ENCODE measurements at regions not wholly inside any gene's neighbourhood (a gene's known extent, or its start where the extent isn't known, plus 50 kb on each side); places are given as distances from the start of the nearest gene placed in this dataset.
"Not testable (repeated sequence)": the region's sequence is repeated elsewhere in the genome, so short reads cannot be mapped to it uniquely, and the experiment has no call there.

GRCh38 chr4:149057594-149057993, 615.4 kb upstream of the NR3C2 start:
- no peaks in the 10 kb centered on the region for H3K36me3 Mint-ChIP-seq (ENCODE audit: low read depth)
- H3K27ac Mint-ChIP-seq = no peak overlapping the region
- no peaks in the 10 kb centered on the region for H3K4me1 Mint-ChIP-seq (ENCODE audit: low read depth)
- peaks cover 7% of the 10 kb centered on the region for H3K27me3 Mint-ChIP-seq
- no peaks in the 10 kb centered on the region for H3K9me3 Mint-ChIP-seq
- H3K4me3 Mint-ChIP-seq = no peak overlapping the region

GRCh38 chr4:149056615-149057014, 614.4 kb upstream of the NR3C2 start:
- Mint-ChIP-seq H3K4me1 (ENCODE audit: low read depth) (no peaks in the 10 kb centered on the region), H3K27ac (no peak overlapping the region), H3K27me3 (peaks cover 7% of the 10 kb centered on the region), H3K4me3 (no peak overlapping the region), H3K9me3 (no peaks in the 10 kb centered on the region), H3K36me3 (ENCODE audit: low read depth) (no peaks in the 10 kb centered on the region)

- no peaks in the 10 kb centered on the region for H3K36me3 Mint-ChIP-seq (ENCODE audit: low read depth)
- H3K27ac Mint-ChIP-seq = no peak overlapping the region
- H3K9me3 Mint-ChIP-seq = no peaks in the 10 kb centered on the region
- H3K4me1 Mint-ChIP-seq (ENCODE audit: low read depth) = no peaks in the 10 kb centered on the region
- H3K27me3 Mint-ChIP-seq = peaks cover 7% of the 10 kb centered on the region
- H3K4me3 Mint-ChIP-seq = no peak overlapping the region
Observed at GRCh38 chr4:149055624-149056023, 613.4 kb upstream of the NR3C2 start.

GRCh38 chr4:149050840-149051239, 608.6 kb upstream of the NR3C2 start:
- Mint-ChIP-seq H3K4me3 (no peak overlapping the region), H3K36me3 (ENCODE audit: low read depth) (no peaks in the 10 kb centered on the region), H3K9me3 (no peaks in the 10 kb centered on the region), H3K27me3 (no peaks in the 10 kb centered on the region), H3K27ac (no peak overlapping the region), H3K4me1 (ENCODE audit: low read depth) (no peaks in the 10 kb centered on the region)

GRCh38 chr4:149048451-149049143, 606.4 kb upstream of the NR3C2 start:
- H3K4me3 Mint-ChIP-seq = no peak overlapping the region
- no peak overlapping the region for H3K27ac Mint-ChIP-seq
- no peaks in the 10 kb centered on the region for H3K4me1 Mint-ChIP-seq (ENCODE audit: low read depth)
- H3K9me3 Mint-ChIP-seq = no peaks in the 10 kb centered on the region
- no peaks in the 10 kb centered on the region for H3K27me3 Mint-ChIP-seq
- no peaks in the 10 kb centered on the region for H3K36me3 Mint-ChIP-seq (ENCODE audit: low read depth)

GRCh38 chr4:149047368-149047767, 605.2 kb upstream of the NR3C2 start:
- H3K4me3 Mint-ChIP-seq = no peak overlapping the region
- H3K9me3 Mint-ChIP-seq = no peaks in the 10 kb centered on the region

GRCh38 chr4:149045731-149046130, 603.5 kb upstream of the NR3C2 start:
- no peak overlapping the region for H3K4me3 Mint-ChIP-seq
- H3K27ac Mint-ChIP-seq = no peak overlapping the region
- H3K27me3 Mint-ChIP-seq = no peaks in the 10 kb centered on the region
- no peaks in the 10 kb centered on the region for H3K36me3 Mint-ChIP-seq (ENCODE audit: low read depth)
- no peaks in the 10 kb centered on the region for H3K9me3 Mint-ChIP-seq
- no peaks in the 10 kb centered on the region for H3K4me1 Mint-ChIP-seq (ENCODE audit: low read depth)

More at GRCh38 chr4:149047368-149047767, 605.2 kb upstream of the NR3C2 start:
- H3K27ac Mint-ChIP-seq = no peak overlapping the region
- no peaks in the 10 kb centered on the region for H3K27me3 Mint-ChIP-seq
- H3K4me1 Mint-ChIP-seq (ENCODE audit: low read depth) = no peaks in the 10 kb centered on the region
- H3K36me3 Mint-ChIP-seq (ENCODE audit: low read depth) = no peaks in the 10 kb centered on the region

- not testable (repeated sequence) for H3K4me3 Mint-ChIP-seq; H3K27me3 Mint-ChIP-seq; H3K9me3 Mint-ChIP-seq; H3K27ac Mint-ChIP-seq; H3K4me1 Mint-ChIP-seq (ENCODE audit: low read depth); H3K36me3 Mint-ChIP-seq (ENCODE audit: low read depth)
Observed at GRCh38 chr4:149039786-149040185, 597.6 kb upstream of the NR3C2 start.

GRCh38 chr4:149031399-149031798, 589.2 kb upstream of the NR3C2 start:
- no peaks in the 10 kb centered on the region for H3K9me3 Mint-ChIP-seq
- H3K4me3 Mint-ChIP-seq = no peak overlapping the region
- H3K4me1 Mint-ChIP-seq (ENCODE audit: low read depth) = no peaks in the 10 kb centered on the region
- no peaks in the 10 kb centered on the region for H3K36me3 Mint-ChIP-seq (ENCODE audit: low read depth)
- peaks cover 4% of the 10 kb centered on the region for H3K27me3 Mint-ChIP-seq
- H3K27ac Mint-ChIP-seq = no peak overlapping the region

GRCh38 chr4:149029056-149029651, 586.9 kb upstream of the NR3C2 start:
- H3K36me3 Mint-ChIP-seq (ENCODE audit: low read depth) = no peaks in the 10 kb centered on the region
- H3K27ac Mint-ChIP-seq = no peak overlapping the region
- no peaks in the 10 kb centered on the region for H3K4me1 Mint-ChIP-seq (ENCODE audit: low read depth)
- peaks cover 4% of the 10 kb centered on the region for H3K27me3 Mint-ChIP-seq
- no peaks in the 10 kb centered on the region for H3K9me3 Mint-ChIP-seq
- H3K4me3 Mint-ChIP-seq = no peak overlapping the region

- Mint-ChIP-seq H3K27me3 (no peaks in the 10 kb centered on the region), H3K36me3 (ENCODE audit: low read depth) (no peaks in the 10 kb centered on the region), H3K4me3 (no peak overlapping the region), H3K4me1 (ENCODE audit: low read depth) (no peaks in the 10 kb centered on the region), H3K27ac (no peak overlapping the region), H3K9me3 (no peaks in the 10 kb centered on the region)
Observed at GRCh38 chr4:149026696-149027095, 584.5 kb upstream of the NR3C2 start.

GRCh38 chr4:149017002-149017734, 575.0 kb upstream of the NR3C2 start:
- H3K27me3 Mint-ChIP-seq = peaks cover 12% of the 10 kb centered on the region
- H3K9me3 Mint-ChIP-seq = peaks cover 7% of the 10 kb centered on the region
- H3K4me3 Mint-ChIP-seq = no peak overlapping the region
- H3K27ac Mint-ChIP-seq = no peak overlapping the region
- H3K36me3 Mint-ChIP-seq (ENCODE audit: low read depth) = no peaks in the 10 kb centered on the region
- no peaks in the 10 kb centered on the region for H3K4me1 Mint-ChIP-seq (ENCODE audit: low read depth)

GRCh38 chr4:149009223-149009622, 567.0 kb upstream of the NR3C2 start:
- no peak overlapping the region for H3K4me3 Mint-ChIP-seq
- H3K4me1 Mint-ChIP-seq (ENCODE audit: low read depth) = no peaks in the 10 kb centered on the region
- no peaks in the 10 kb centered on the region for H3K36me3 Mint-ChIP-seq (ENCODE audit: low read depth)
- H3K27me3 Mint-ChIP-seq = no peaks in the 10 kb centered on the region
- H3K27ac Mint-ChIP-seq = no peak overlapping the region
- H3K9me3 Mint-ChIP-seq = no peaks in the 10 kb centered on the region

- no peak overlapping the region for H3K27ac Mint-ChIP-seq
- no peaks in the 10 kb centered on the region for H3K4me1 Mint-ChIP-seq (ENCODE audit: low read depth)
- no peaks in the 10 kb centered on the region for H3K27me3 Mint-ChIP-seq
- H3K9me3 Mint-ChIP-seq = no peaks in the 10 kb centered on the region
- no peak overlapping the region for H3K4me3 Mint-ChIP-seq
- no peaks in the 10 kb centered on the region for H3K36me3 Mint-ChIP-seq (ENCODE audit: low read depth)
Observed at GRCh38 chr4:149008415-149009025, 566.3 kb upstream of the NR3C2 start.

GRCh38 chr4:149005191-149005590, 563.0 kb upstream of the NR3C2 start:
- no peaks in the 10 kb centered on the region for H3K4me1 Mint-ChIP-seq (ENCODE audit: low read depth)
- H3K27me3 Mint-ChIP-seq = no peaks in the 10 kb centered on the region
- no peak overlapping the region for H3K27ac Mint-ChIP-seq
- no peaks in the 10 kb centered on the region for H3K9me3 Mint-ChIP-seq
- no peak overlapping the region for H3K4me3 Mint-ChIP-seq
- H3K36me3 Mint-ChIP-seq (ENCODE audit: low read depth) = no peaks in the 10 kb centered on the region
